Peyer's patch (tissue), 4 donors: ENCODE measurements at regions not wholly inside any gene's neighbourhood (a gene's known extent, or its start where the extent isn't known, plus 50 kb on each side); places are given as distances from the start of the nearest gene placed in this dataset.

Experiments
- DNase-seq, 3 donors: peaks; one replicate each; pipeline ENCODE4 v3.0.0-alpha.2; 2017 to 2019
- H3K27ac ChIP-seq, 4 donors: fragments of 200-600 bp; sonication (generic); one replicate each; pipeline ENCODE4 v1.5.1; 2016 to 2019
- H3K27me3 ChIP-seq, 2 donors: fragments of 200-600 bp; sonication (generic); one replicate each; pipeline ENCODE4 v1.5.1; 2019
- H3K36me3 ChIP-seq, 3 donors: fragments of 200-600 bp; sonication (generic); one replicate each; pipeline ENCODE4 v1.5.1; 2016 to 2019
- H3K4me1 ChIP-seq, 4 donors: fragments of 200-600 bp; sonication (generic); one replicate each; pipeline ENCODE4 v1.5.1; 2016 to 2019
- H3K4me3 ChIP-seq, 4 donors: fragments of 200-600 bp; sonication (generic); 1 replicate in 3 of 4; 2 replicates in 1 of 4; pipeline ENCODE4 v1.5.1; 2016 to 2019; ENCODE audit warnings: mild to moderate bottlenecking in 1 of 4
- H3K9me3 ChIP-seq, 4 donors: fragments of 200-600 bp; sonication (generic); one replicate each; pipeline ENCODE4 v1.5.1; 2016 to 2019; ENCODE audit warnings: mild to moderate bottlenecking in 1 of 4
- POLR2A ChIP-seq, 2 donors: fragments of 450-650 bp; IDR thresholded peaks; one replicate each; pipeline ENCODE4 v1.5.1; 2017; ENCODE audit warnings: antibody characterized with exemption in 2 of 2, mild to moderate bottlenecking in 2 of 2, moderate library complexity in 2 of 2
- small RNA-seq, 2 donors: library from RNA; depleted of rRNA; stranded (forward); fragments of <200 nt; gene quantifications; one replicate each; pipeline ENCODE3, GENCODE V24; 2016
- TF ChIP-seq, protein P1 (sequence below), 6 experiments: fragments of 450-650 bp in 4 of 6; fragments of 200-600 bp in 2 of 6; sonication (generic) in 1 of 6; IDR thresholded peaks; one replicate each; pipeline ENCODE4 v1.5.1; 2017 to 2019; ENCODE audit warnings: antibody characterized with exemption in 6 of 6, mild to moderate bottlenecking in 3 of 6, moderate library complexity in 1 of 6

- TF ChIP-seq, protein P1, sequence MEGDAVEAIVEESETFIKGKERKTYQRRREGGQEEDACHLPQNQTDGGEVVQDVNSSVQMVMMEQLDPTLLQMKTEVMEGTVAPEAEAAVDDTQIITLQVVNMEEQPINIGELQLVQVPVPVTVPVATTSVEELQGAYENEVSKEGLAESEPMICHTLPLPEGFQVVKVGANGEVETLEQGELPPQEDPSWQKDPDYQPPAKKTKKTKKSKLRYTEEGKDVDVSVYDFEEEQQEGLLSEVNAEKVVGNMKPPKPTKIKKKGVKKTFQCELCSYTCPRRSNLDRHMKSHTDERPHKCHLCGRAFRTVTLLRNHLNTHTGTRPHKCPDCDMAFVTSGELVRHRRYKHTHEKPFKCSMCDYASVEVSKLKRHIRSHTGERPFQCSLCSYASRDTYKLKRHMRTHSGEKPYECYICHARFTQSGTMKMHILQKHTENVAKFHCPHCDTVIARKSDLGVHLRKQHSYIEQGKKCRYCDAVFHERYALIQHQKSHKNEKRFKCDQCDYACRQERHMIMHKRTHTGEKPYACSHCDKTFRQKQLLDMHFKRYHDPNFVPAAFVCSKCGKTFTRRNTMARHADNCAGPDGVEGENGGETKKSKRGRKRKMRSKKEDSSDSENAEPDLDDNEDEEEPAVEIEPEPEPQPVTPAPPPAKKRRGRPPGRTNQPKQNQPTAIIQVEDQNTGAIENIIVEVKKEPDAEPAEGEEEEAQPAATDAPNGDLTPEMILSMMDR (IDR thresholded peaks at IDR 0.05), result no peak
- no peak for TF ChIP-seq POLR2A (IDR thresholded peaks at IDR 0.05)
- DNase-seq, result no peak
- no peak overlapping the region for H3K27ac ChIP-seq
- no peaks in the 10 kb centered on the region for H3K9me3 ChIP-seq
- H3K36me3 ChIP-seq, result no peaks in the 10 kb centered on the region
- H3K4me1 ChIP-seq, result no peaks in the 10 kb centered on the region
- no peaks in the 10 kb centered on the region for H3K27me3 ChIP-seq
- no peak overlapping the region for H3K4me3 ChIP-seq
Observed at GRCh38 chr17:6186998-6187397, 116.8 kb downstream of the WSCD1 start.

DNA sequence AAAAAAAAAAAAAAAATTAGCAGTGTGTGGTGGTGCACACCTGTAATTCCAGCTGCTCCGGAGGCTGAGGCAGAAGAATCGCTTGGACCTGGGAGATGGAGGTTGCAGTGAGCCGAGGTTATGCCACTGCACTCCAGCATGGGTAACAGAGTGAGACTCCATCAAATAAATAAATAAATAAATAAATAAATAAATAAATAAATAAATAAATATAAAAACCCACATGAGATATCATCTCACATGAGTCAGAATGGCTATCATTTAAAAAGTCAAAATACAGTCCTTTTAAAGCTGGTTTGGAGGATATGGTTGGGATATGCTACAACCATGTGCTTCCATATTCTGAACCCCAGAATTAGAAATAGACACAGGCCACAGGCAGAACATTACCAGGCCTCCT is 114.3 kb downstream of the WSCD1 start:
- DNase-seq, result no peak
- TF ChIP-seq, protein P1 (IDR thresholded peaks at IDR 0.05), result no peak
- TF ChIP-seq POLR2A (IDR thresholded peaks at IDR 0.05), result no peak
- no peaks in the 10 kb centered on the region for H3K36me3 ChIP-seq
- no peaks in the 10 kb centered on the region for H3K9me3 ChIP-seq
- H3K27me3 ChIP-seq, result no peaks in the 10 kb centered on the region
- no peaks in the 10 kb centered on the region for H3K4me1 ChIP-seq
- no peak overlapping the region for H3K27ac ChIP-seq
- H3K4me3 ChIP-seq, result no peak overlapping the region

GRCh38 chr17:6179017-6179416 is 108.8 kb downstream of the WSCD1 start:
- H3K36me3 ChIP-seq, result no peaks in the 10 kb centered on the region
- DNase-seq, result peak in 1 of 3 donors; percentile 26
- TF ChIP-seq POLR2A (IDR thresholded peaks at IDR 0.05), result no peak
- TF ChIP-seq, protein P1 (IDR thresholded peaks at IDR 0.05), result no peak
- H3K4me1 ChIP-seq, result no peaks in the 10 kb centered on the region
- no peak overlapping the region for H3K4me3 ChIP-seq
- no peaks in the 10 kb centered on the region for H3K27me3 ChIP-seq
- H3K9me3 ChIP-seq, result no peaks in the 10 kb centered on the region
- no peak overlapping the region for H3K27ac ChIP-seq

DNA sequence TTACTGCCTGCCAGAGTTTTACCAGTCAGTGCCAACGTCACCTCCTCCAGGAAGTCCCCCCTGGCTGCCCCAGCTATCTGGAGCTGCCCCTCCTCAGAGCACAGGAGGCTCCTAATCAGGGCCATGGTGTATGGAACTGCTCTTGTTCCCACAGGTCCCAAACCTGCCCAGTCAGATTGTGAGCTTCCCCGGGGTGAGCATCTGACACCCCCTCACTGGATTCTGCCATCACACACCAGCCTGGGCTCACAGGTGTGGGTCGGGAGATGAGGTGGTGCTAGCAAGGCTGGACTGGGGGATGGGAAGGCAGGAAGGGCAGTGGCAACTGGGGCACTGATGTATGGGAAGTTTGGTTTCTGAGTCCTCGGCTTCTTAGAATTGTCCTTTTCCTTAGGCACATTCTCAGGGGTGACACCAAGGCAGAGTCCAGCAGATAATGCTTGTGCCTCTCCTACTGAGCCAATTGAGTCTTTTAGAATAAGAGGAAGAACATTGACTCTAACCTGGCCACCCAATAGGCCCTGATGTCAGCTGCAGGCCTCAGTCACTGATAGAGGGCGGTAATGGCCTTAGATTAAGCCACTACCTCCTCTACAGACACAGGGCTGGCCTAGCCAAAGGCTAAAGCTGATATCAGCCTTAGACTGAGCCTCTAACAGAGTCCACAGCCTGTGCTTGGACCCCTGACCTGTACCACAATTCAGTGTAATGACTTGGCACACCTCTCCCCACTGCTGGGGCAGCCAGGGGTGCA is 107.9 kb downstream of the WSCD1 start:
- DNase-seq, result peak in 1 of 3 donors; percentile 36
- H3K27me3 ChIP-seq, result no peaks in the 10 kb centered on the region
- H3K4me3 ChIP-seq, result no peak overlapping the region
- peak overlapping the region in 1 of 4 donors; percentile 13 for H3K27ac ChIP-seq
- no peaks in the 10 kb centered on the region for H3K9me3 ChIP-seq
- no peak for TF ChIP-seq POLR2A (IDR thresholded peaks at IDR 0.05)
- TF ChIP-seq, protein P1 (IDR thresholded peaks at IDR 0.05), result no peak
- no peaks in the 10 kb centered on the region for H3K4me1 ChIP-seq
- no peaks in the 10 kb centered on the region for H3K36me3 ChIP-seq

Small RNAs in the stretch of these regions (small RNA-seq; reads per million reads assigned to genes)
- 0 reads per million in 2 donors for gene RNU6-1264P
